ES-I3 (cell line): ENCODE measurements at regions not wholly inside any gene's neighbourhood (a gene's known extent, or its start where the extent isn't known, plus 50 kb on each side); places are given as distances from the start of the nearest gene placed in this dataset.

ENCODE experiments used
- H3K36me3 ChIP-seq: 2 replicates; pipeline ENCODE4 v1.6.1; 2013; ENCODE audit warnings: mild to moderate bottlenecking, low read length, control low read depth, moderate library complexity; ENCODE audit not compliant: insufficient read depth
- H3K4me1 ChIP-seq: 2 replicates; pipeline ENCODE4 v1.6.1; 2013; ENCODE audit warnings: mild to moderate bottlenecking, control low read depth, low read length; ENCODE audit not compliant: insufficient read depth
- H3K9ac ChIP-seq: 2 replicates; pipeline ENCODE4 v1.6.1; 2013; ENCODE audit warnings: low read depth, mild to moderate bottlenecking, low read length, moderate library complexity
- H3K9me3 ChIP-seq: 2 replicates; pipeline ENCODE4 v1.6.1; 2013; ENCODE audit warnings: mild to moderate bottlenecking, low read length, moderate library complexity; ENCODE audit not compliant: control insufficient read depth, insufficient read depth

DNA sequence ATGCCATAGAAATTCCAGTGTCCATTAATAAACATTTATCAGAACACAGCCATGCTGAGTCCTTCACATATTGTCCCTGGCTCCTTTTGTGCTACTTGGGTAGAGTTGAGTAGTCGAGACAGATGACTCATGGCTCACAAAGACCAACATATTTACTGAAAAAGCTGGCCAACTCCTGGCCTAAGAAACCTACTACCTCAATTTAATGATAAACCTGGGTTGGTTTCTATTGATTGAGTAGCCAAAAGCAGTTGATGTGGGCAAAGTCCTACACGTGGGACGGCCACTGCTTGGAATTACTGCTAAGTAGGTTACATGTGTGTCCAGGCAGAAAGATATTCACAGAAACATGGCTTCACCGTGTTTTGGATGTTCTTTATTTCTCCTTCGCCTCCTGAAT is 402.2 kb downstream of the NR2F2 start:
- Histone ChIP-seq H3K4me1 (peaks cover 4% of the 10 kb centered on the region; the same call in 1 of the 2 replicates), H3K9ac (no peak overlapping the region), H3K9me3 (no peaks in the 10 kb centered on the region; the same call in 1 of the 2 replicates), H3K36me3 (no peaks in the 10 kb centered on the region)

DNA sequence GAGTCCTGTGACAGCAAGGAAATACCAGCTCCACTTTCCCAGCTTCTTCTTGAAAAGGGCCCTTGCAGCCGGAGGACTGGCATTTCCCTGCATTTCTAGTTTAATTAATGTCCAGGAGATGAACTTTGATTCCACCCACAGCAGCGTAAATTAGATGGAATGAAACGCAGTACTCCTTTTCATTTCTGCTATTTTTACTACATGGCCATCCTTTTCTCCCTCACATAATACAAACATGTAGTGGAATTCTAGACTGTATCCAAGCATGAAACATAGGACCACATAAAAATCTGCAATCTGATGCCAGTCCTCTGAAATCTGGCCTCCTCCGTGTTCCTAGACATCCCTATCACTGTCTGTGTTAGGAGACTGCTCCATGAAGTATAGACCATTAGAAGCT is 403.2 kb downstream of the NR2F2 start:
- Histone ChIP-seq H3K36me3 (no peaks in the 10 kb centered on the region), H3K4me1 (peaks cover 7% of the 10 kb centered on the region), H3K9ac (no peak overlapping the region), H3K9me3 (no peaks in the 10 kb centered on the region; the same call in 1 of the 2 replicates)

DNA sequence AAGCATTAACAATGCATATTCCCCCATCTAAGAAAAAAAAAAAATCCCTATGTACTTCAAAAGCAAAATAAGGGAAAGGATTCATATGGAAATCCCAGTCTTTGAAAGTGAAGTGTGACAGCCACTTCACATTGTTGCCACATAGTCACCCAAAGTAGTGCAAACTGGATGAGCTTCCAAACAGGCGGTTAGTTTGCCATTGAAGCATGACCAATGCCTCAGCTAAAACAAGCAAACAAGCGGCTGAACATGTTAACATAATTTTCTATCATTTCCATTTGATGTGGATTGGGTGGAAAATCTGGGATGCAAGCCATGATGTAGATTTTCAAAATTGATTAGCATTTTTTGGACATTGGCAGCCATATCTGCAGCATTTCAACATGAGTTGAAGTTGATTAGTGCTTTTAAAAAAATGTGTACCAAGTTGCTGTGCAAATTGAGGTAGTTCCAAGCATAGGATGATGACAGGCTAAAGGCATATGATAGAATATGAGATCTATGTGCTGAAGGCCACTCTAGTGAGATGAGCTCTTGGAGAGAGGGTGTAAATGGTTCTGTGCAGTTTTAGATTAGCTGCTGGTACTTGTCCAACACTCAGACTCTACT is 405.2 kb downstream of the NR2F2 start:
- no peaks in the 10 kb centered on the region; the same call in 1 of the 2 replicates for H3K9me3 ChIP-seq
- H3K4me1 ChIP-seq, result peaks cover 7% of the 10 kb centered on the region

DNA sequence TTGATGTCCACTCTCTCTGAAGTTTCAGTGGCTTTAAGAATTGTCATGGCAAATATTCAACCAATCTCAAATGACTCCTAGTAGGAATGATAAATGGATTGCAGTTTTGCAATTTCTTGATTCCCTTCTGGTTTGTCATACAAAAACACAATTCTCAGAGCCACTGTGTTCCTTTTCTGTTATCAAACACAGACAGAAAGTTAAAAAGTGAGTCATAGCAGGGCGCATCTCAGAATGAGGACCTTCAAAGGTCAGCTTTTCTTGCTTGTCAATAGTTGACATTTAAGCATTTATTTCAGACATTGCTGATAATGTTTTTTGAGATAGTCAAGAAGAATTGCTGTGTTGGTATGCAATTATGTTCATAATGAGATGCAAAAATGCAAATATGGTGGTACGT is 405.9 kb downstream of the NR2F2 start:
- Histone ChIP-seq H3K9me3 (no peaks in the 10 kb centered on the region; the same call in 1 of the 2 replicates), H3K9ac (no peak overlapping the region), H3K36me3 (no peaks in the 10 kb centered on the region), H3K4me1 (peaks cover 7% of the 10 kb centered on the region)

More for the DNA sequence above, 405.2 kb downstream of the NR2F2 start:
- Histone ChIP-seq H3K36me3 (no peaks in the 10 kb centered on the region), H3K9ac (no peak overlapping the region)

DNA sequence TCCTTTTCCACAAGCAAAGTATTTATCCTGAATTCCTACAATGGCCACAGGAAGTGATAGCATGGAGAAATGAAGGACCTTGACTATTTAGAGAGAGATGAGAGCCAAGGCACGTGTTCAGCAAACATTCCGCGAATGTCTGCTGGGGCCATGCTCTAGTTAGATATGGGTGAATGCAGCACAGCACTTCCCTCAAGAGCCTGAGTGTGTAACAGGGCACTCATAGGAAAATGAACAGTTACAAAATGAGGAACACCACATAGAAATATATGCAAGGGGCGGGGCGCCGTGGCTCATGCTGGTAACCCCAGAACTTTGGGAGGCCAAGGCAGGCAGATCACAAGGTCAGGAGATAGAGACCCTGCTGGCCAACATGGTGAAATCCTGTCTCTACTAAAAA is 406.9 kb downstream of the NR2F2 start:
- no peaks in the 10 kb centered on the region; the same call in 1 of the 2 replicates for H3K9me3 ChIP-seq
- H3K36me3 ChIP-seq, result no peaks in the 10 kb centered on the region
- no peak overlapping the region for H3K9ac ChIP-seq
- H3K4me1 ChIP-seq, result peaks cover 7% of the 10 kb centered on the region

DNA sequence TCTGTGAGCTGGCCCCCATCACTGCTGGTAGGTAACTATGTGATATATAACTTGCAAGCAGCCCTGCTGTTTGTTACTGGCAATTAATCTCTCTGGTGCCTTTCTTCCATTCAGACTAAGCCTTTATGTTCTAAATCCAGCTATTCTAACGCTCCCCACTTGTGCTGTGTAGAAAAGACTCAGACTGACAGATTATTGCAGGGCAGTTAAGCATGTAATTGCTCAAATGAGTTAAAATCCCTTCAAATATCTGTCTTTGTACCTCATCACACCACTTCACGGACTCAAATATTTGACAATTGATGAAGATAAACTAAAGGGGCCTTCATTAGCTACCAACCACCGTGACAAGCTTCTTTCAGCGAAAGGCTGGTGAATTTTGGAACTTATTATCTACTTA is 416.2 kb downstream of the NR2F2 start:
- Histone ChIP-seq H3K4me1 (no peaks in the 10 kb centered on the region), H3K9me3 (no peaks in the 10 kb centered on the region), H3K9ac (no peak overlapping the region), H3K36me3 (no peaks in the 10 kb centered on the region)

DNA sequence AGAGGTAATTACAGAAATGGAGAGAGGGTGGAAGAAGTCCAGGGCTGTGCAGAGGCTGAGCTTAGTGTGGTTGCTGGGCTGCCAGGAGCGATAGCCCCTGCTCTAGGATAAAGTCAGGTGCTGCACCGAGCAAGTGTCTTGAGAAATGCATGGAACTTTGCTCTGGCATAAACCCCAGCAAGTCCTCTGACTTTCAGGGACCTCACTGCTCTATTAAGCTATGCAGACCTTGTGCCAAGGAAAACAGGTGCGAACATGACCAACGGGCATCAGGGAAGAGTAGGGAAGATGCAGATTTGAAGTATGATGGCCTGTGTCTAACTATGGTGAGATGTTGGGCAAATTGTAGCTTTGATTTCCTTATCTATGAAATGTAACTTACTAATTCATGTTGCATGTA is 416.8 kb downstream of the NR2F2 start:
- Histone ChIP-seq H3K4me1 (no peaks in the 10 kb centered on the region), H3K9ac (no peak overlapping the region), H3K36me3 (no peaks in the 10 kb centered on the region), H3K9me3 (no peaks in the 10 kb centered on the region)

DNA sequence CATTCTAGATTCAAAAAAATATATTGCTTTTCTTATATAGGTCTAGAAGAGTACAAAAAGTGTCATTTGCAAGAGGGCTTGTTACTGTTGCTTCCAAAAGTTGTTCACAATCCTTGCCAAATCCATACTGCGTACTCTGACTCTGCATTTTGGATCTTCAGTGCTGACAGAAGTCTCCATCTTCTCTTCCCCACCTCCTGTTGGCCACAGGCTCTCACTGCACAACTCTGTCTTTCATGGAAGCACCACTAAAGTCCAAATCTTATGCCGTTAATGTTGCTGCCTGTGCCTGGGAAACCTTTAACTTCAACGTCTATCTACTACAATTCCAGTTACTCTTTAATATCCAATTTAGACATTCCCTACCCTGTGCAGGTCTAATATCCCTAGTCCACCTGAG is 419.9 kb downstream of the NR2F2 start:
- Histone ChIP-seq H3K9me3 (no peaks in the 10 kb centered on the region), H3K36me3 (no peaks in the 10 kb centered on the region), H3K9ac (no peak overlapping the region), H3K4me1 (no peaks in the 10 kb centered on the region)

DNA sequence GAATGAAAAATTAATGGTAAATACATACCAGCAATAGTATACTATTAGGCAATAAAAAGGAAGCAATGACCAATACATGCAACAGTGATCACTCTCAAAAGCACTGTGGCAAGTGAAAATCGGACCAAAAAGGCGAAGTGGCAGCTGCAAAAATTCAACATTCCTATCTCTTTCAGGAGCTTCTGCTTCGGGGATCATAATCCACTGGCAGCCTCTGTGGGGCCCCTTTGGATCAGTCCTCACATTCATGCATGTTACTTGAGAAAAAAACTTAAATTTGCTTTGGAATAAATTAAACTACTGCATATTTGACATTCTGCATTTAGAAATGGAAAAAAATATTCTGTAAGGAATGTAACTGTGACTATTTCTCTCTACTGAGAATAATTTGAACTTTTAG is 425.6 kb downstream of the NR2F2 start:
- Histone ChIP-seq H3K36me3 (no peaks in the 10 kb centered on the region), H3K9ac (no peak overlapping the region), H3K9me3 (no peaks in the 10 kb centered on the region), H3K4me1 (no peaks in the 10 kb centered on the region)

DNA sequence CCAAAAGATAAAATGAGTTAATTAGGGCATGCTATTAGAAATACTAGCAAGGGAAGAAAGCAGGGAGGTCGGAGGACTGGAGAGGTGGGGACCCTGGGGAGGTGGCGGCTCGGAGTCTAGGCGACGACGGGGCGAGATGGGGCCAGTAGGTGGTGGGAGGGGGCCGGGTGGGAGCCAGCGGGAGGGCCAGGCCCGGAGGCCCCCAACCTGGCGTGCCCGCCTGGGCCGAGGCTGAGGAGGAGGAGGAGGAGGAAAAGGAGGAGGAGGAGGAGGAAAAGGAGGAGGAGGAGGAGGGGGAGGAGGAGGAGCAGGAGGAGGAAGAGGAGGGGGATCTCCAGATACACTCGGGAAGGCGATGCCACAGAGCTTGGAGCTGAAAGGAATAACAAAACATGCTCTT is 426.2 kb downstream of the NR2F2 start:
- H3K4me1 ChIP-seq, result no peaks in the 10 kb centered on the region
- H3K36me3 ChIP-seq, result no peaks in the 10 kb centered on the region
- no peak overlapping the region for H3K9ac ChIP-seq
- no peaks in the 10 kb centered on the region for H3K9me3 ChIP-seq

DNA sequence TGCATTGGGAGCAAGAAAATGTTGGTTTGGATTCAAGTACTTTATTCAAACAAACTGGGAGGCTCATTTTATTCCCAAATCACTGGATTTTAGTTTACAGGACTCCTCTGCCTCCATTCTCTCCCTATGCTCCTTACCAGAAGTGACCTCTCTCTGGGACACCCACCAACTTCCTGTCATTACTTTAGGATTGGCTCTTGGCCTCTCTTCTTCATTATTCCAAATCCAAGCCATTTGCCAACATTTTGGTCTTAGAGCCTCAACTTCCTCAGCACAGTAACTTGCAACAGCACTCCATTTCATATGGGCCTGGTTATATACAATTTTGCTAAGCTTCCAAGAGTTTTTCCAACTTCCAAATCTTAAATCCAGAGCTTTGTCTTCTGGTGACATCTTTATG is 432.1 kb downstream of the NR2F2 start:
- H3K4me1 ChIP-seq, result 0 out of 2 replicates have a peak, but pooled peaks cover 1% of the 10 kb centered on the region
- no peak overlapping the region for H3K9ac ChIP-seq
- no peaks in the 10 kb centered on the region for H3K36me3 ChIP-seq
- no peaks in the 10 kb centered on the region for H3K9me3 ChIP-seq

DNA sequence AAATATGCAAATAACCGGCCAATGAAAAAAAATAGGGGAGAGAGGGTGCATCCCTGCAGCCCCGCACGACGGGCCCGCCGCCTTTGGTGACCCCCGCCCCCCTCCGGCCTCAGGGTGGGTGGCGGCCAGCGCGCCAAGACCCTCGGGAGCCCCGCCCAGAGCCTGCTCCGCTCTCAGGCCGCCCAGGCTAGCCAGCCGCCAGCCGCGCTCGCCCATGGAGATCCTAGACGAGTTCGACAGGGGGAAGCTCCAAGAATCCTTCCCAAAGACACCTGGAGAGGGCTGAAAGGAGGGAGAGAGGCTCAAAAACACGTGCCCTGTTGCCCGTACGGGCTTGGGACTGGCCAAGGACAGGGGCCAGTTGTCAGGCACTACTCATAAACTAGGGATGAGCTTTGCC is 434.0 kb downstream of the NR2F2 start:
- no peak overlapping the region for H3K9ac ChIP-seq
- peaks cover 8% of the 10 kb centered on the region; the same call in 1 of the 2 replicates for H3K4me1 ChIP-seq
- H3K36me3 ChIP-seq, result no peaks in the 10 kb centered on the region
- no peaks in the 10 kb centered on the region for H3K9me3 ChIP-seq

DNA sequence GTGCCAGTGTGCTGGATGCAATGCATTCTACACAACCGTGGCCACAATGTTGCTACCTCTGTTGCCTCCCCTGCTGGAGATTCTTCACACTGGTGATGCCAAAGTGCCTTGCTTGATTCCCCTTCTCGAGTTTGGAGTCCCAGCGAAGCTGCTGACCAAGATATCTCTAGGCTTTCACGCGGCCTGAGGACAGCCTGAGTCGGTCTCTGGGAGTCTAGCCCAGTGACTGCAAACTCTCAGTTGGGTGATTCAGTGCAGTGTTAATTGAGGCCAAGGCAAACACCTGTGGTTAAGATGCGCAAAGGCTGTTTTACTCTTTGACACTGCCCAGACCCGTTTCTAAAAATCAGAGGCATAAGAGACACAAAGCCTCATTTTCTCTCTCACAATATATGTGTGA is 434.4 kb downstream of the NR2F2 start:
- Histone ChIP-seq H3K36me3 (no peaks in the 10 kb centered on the region), H3K9ac (no peak overlapping the region), H3K9me3 (no peaks in the 10 kb centered on the region), H3K4me1 (peaks cover 8% of the 10 kb centered on the region; the same call in 1 of the 2 replicates)

DNA sequence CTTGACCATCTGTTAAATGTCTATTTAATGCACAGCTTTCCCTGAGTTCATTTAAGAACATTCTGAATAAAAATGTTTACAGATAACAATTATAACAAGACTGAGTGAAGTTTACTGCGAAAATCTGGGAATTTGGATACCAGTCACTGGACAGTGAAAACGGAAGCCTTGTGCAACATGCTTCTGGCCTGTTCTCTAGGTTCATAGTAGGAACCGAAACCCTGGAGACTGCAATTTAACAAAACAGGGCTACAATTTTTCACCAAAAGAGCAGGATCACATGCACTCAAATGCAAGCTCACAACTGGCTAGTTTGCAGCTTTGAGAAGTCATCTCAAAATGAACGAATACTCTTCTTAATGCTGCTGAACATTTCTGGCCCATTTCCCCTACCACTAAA is 435.9 kb downstream of the NR2F2 start:
- Histone ChIP-seq H3K36me3 (no peaks in the 10 kb centered on the region), H3K9me3 (no peaks in the 10 kb centered on the region), H3K4me1 (peaks cover 8% of the 10 kb centered on the region; the same call in 1 of the 2 replicates), H3K9ac (no peak overlapping the region)

DNA sequence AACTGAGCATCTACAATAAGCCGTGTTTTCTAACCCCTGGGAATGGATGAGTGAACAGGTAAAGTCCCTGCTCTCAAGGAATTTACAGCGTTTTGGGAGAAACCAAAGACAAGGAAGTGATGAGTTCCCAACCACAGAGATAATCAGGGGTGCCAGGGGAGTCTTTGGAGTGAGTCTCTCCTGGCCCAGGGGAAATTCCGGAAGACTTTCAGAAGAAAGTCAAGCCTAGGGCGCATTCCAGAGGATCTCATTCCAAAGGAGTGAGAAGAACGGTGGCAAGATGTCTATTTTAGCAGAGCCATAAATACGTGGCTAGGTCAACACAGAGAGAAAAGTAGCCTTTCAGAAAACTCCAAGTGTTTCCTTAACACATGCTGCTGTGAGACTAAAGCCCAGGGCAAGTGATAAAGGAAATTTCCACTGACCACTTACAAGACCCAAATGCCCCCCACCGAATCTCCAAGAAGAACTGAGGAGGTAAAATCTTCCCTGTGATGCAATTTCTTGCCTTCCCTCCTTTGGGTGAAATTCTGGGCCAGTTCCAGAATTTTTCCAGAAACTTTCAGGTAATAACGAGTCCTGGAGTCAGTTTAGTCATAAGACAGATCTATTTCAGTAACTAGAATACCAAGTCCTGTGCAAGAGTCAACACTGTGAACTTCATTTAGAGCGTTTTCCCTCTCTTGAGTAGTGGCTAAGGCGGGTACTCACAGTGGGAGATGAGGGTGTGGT is 437.4 kb downstream of the NR2F2 start:
- Histone ChIP-seq H3K4me1 (peaks cover 8% of the 10 kb centered on the region; the same call in 1 of the 2 replicates), H3K9me3 (no peaks in the 10 kb centered on the region), H3K9ac (no peak overlapping the region), H3K36me3 (no peaks in the 10 kb centered on the region)
